ENCODE measurements at regions not wholly inside any gene's neighbourhood (a gene's known extent, or its start where the extent isn't known, plus 50 kb on each side); places are given as distances from the start of the nearest gene placed in this dataset.

DNA sequence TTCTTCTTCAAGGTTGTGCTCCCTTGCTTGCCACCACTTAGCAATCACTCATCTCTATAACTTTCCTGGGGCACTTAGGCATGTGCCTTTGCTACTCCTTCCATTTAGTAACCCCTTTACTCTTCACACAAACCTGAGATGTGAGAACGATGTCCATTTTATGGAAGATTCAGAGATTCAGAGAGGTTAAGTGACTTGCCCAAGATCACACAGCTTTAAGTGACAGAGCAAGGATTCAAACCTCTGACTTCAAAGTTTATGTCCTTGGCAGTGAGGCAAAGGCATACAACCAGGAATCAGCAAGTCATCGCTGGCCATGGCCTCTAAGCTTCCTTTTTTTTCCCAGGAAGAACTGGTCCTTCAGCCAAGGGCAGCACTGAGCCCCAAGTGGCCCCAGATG, 56.0 kb upstream of the GALNT10 start:
- no peaks in the 10 kb centered on the region for H3K79me2 ChIP-seq (ENCODE audit: insufficient read depth)
- ChIA-PET CTCF (no interaction called here), POLR2A (no interaction called here)
- H3K9ac ChIP-seq, result no peak overlapping the region
- H3K4me2 ChIP-seq, result no peak overlapping the region
- no peaks in the 10 kb centered on the region for H3K9me3 ChIP-seq
- H3K4me1 ChIP-seq (ENCODE audit: control insufficient read depth in 1 of 2, insufficient read depth in 2 of 2, low read depth in 1 of 2, low read length in 1 of 2), result no peaks in the 10 kb centered on the region; a peak in 1 of 4 replicates
- H4K20me1 ChIP-seq (ENCODE audit: insufficient read depth), result no peaks in the 10 kb centered on the region
- no peak overlapping the region for H2AFZ ChIP-seq (ENCODE audit: low read depth)
- TF ChIP-seq EP300 (IDR thresholded peaks at IDR 0.05; ENCODE audit: borderline replicate concordance in 1 of 2, low read depth in 1 of 2, low read length in 1 of 2) (no peak), RAD21 (IDR thresholded peaks at IDR 0.05; ENCODE audit: low read length) (no peak), SIN3A (IDR thresholded peaks at IDR 0.05; ENCODE audit: borderline replicate concordance, low read depth, low read length) (no peak), RFX5 (IDR thresholded peaks at IDR 0.05; ENCODE audit: low read length) (no peak), RXRA (IDR thresholded peaks at IDR 0.05; ENCODE audit: borderline replicate concordance, low read depth) (no peak), MEF2A (IDR thresholded peaks at IDR 0.05; ENCODE audit: borderline replicate concordance, low read depth) (no peak)
- TF ChIP-seq, protein P1, sequence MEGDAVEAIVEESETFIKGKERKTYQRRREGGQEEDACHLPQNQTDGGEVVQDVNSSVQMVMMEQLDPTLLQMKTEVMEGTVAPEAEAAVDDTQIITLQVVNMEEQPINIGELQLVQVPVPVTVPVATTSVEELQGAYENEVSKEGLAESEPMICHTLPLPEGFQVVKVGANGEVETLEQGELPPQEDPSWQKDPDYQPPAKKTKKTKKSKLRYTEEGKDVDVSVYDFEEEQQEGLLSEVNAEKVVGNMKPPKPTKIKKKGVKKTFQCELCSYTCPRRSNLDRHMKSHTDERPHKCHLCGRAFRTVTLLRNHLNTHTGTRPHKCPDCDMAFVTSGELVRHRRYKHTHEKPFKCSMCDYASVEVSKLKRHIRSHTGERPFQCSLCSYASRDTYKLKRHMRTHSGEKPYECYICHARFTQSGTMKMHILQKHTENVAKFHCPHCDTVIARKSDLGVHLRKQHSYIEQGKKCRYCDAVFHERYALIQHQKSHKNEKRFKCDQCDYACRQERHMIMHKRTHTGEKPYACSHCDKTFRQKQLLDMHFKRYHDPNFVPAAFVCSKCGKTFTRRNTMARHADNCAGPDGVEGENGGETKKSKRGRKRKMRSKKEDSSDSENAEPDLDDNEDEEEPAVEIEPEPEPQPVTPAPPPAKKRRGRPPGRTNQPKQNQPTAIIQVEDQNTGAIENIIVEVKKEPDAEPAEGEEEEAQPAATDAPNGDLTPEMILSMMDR (IDR thresholded peaks at IDR 0.05), result no peak
- WGBS (ENCODE audit: low lambda C conversion rate), result 63% methylated on average over 2 of the region's 2 CpGs
- H3K27ac ChIP-seq (ENCODE audit: low read depth in 2 of 2, low read length in 1 of 2), result no peak overlapping the region
- DNase-seq, result no peak
- H3K27me3 ChIP-seq (ENCODE audit: insufficient read depth), result no peaks in the 10 kb centered on the region; the same call in 1 of the 2 replicates
- no peaks in the 10 kb centered on the region for H3K9me2 ChIP-seq
- H3K4me3 ChIP-seq (ENCODE audit: low read depth in 2 of 2, low read length in 1 of 2), result no peak overlapping the region
- H3F3A ChIP-seq (replicated peaks; ENCODE audit: insufficient read depth), result no peaks in the 10 kb centered on the region
- no peaks in the 10 kb centered on the region for H3K36me3 ChIP-seq (replicated peaks in 1 of 2; ENCODE audit: control insufficient read depth in 1 of 2, insufficient read depth in 2 of 2, low read length in 1 of 2)

DNA sequence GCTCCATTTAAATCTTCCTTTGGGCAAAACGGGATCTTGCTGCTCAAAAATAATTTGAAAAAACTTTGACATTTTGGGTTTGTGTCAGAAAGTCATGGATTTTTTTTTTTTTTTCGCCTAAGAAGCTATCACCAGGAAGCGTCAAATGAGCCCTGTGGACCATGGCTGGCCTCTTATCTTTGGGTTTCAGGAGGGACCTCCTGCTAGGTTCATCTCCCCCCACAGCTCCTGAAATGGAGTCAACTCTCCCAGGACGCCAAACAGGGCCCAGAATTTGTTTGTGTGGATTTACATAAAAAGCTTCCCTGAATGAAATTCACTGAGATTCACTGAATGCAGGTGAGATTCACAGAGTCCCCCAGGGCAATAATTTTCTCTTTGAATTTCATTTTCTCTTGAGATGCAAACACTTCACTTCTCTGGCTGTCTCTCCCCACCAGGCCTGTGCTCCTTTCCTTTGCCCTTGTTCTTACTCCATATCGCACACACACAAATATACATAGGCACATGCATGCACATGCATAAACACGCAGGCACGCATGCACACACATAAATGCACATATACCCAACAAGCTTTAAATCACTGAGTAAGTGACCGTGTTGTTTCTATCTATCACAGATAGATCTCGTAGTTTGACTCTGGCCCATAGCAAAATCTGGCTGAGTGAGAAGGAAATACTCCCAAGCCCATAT, 55.3 kb upstream of the GALNT10 start:
- CTCF ChIA-PET, result interaction anchor here (0.7 kb wide), 1 partner anchor 63 kb away, joined by 3 read pairs; no protein-coding TSS in a partner anchor
- no peak overlapping the region for H3K9ac ChIP-seq
- no peaks in the 10 kb centered on the region for H3K9me2 ChIP-seq
- H3K4me1 ChIP-seq (ENCODE audit: control insufficient read depth in 1 of 2, insufficient read depth in 2 of 2, low read depth in 1 of 2, low read length in 1 of 2), result no peaks in the 10 kb centered on the region; a peak in 1 of 4 replicates
- no peaks in the 10 kb centered on the region for H3K36me3 ChIP-seq (replicated peaks in 1 of 2; ENCODE audit: control insufficient read depth in 1 of 2, insufficient read depth in 2 of 2, low read length in 1 of 2)
- no peak overlapping the region for H3K27ac ChIP-seq (ENCODE audit: low read depth in 2 of 2, low read length in 1 of 2)
- no peak overlapping the region for H3K4me2 ChIP-seq
- no peaks in the 10 kb centered on the region for H3K27me3 ChIP-seq (ENCODE audit: insufficient read depth)
- POLR2A ChIA-PET, result no interaction called here
- H3K4me3 ChIP-seq (ENCODE audit: low read depth in 2 of 2, low read length in 1 of 2), result no peak overlapping the region
- H3K9me3 ChIP-seq, result no peaks in the 10 kb centered on the region
- H3F3A ChIP-seq (replicated peaks; ENCODE audit: insufficient read depth), result no peaks in the 10 kb centered on the region
- no peaks in the 10 kb centered on the region for H4K20me1 ChIP-seq (ENCODE audit: insufficient read depth)
- TF ChIP-seq TEAD4 (IDR thresholded peaks at IDR 0.05; ENCODE audit: borderline replicate concordance, insufficient read depth) (no peak), GATA2 (CRISPR knock-in tag; IDR thresholded peaks at IDR 0.05) (no peak), TAF1 (IDR thresholded peaks at IDR 0.05; ENCODE audit: borderline replicate concordance, low read depth, low read length) (no peak), TCF12 (IDR thresholded peaks at IDR 0.05) (no peak), EZH2phosphoT487 (IDR thresholded peaks at IDR 0.05; ENCODE audit: borderline replicate concordance, low read depth) (no peak), POLR2AphosphoS5 (IDR thresholded peaks at IDR 0.05; ENCODE audit: low read depth, low read length) (no peak), NFIC (IDR thresholded peaks at IDR 0.05; ENCODE audit: borderline replicate concordance) (no peak)
- TF ChIP-seq, protein P2, sequence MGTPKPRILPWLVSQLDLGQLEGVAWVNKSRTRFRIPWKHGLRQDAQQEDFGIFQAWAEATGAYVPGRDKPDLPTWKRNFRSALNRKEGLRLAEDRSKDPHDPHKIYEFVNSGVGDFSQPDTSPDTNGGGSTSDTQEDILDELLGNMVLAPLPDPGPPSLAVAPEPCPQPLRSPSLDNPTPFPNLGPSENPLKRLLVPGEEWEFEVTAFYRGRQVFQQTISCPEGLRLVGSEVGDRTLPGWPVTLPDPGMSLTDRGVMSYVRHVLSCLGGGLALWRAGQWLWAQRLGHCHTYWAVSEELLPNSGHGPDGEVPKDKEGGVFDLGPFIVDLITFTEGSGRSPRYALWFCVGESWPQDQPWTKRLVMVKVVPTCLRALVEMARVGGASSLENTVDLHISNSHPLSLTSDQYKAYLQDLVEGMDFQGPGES (IDR thresholded peaks at IDR 0.05; ENCODE audit: low read depth, low read length), result no peak
- TF ChIP-seq, protein P3, sequence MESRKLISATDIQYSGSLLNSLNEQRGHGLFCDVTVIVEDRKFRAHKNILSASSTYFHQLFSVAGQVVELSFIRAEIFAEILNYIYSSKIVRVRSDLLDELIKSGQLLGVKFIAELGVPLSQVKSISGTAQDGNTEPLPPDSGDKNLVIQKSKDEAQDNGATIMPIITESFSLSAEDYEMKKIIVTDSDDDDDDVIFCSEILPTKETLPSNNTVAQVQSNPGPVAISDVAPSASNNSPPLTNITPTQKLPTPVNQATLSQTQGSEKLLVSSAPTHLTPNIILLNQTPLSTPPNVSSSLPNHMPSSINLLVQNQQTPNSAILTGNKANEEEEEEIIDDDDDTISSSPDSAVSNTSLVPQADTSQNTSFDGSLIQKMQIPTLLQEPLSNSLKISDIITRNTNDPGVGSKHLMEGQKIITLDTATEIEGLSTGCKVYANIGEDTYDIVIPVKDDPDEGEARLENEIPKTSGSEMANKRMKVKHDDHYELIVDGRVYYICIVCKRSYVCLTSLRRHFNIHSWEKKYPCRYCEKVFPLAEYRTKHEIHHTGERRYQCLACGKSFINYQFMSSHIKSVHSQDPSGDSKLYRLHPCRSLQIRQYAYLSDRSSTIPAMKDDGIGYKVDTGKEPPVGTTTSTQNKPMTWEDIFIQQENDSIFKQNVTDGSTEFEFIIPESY (IDR thresholded peaks at IDR 0.05; ENCODE audit: borderline replicate concordance, low read depth), result no peak
- DNase-seq, result no peak
- WGBS (ENCODE audit: low lambda C conversion rate), result 63% methylated on average over 9 of the region's 9 CpGs
- H2AFZ ChIP-seq (ENCODE audit: low read depth), result no peak overlapping the region
- H3K79me2 ChIP-seq (ENCODE audit: insufficient read depth), result no peaks in the 10 kb centered on the region
